Osteoblast (primary cell): ENCODE measurements at regions not wholly inside any gene's neighbourhood (a gene's known extent, or its start where the extent isn't known, plus 50 kb on each side); places are given as distances from the start of the nearest gene placed in this dataset.

Experiments used
- DNase-seq: peaks from one replicate; pipeline ENCODE4 v3.0.0; 2011; ENCODE audit warnings: low spot score, mixed read lengths; ENCODE audit not compliant: insufficient read length; ENCODE audit errors: missing footprints
- H2AFZ ChIP-seq: 2 replicates; pipeline ENCODE4 v1.6.0; 2011; ENCODE audit warnings: mild to moderate bottlenecking, low read length
- H3K27ac ChIP-seq: 2 replicates; pipeline ENCODE4 v1.5.1; 2011; ENCODE audit warnings: mild to moderate bottlenecking, low read depth, low read length, moderate library complexity
- H3K27me3 ChIP-seq: 2 replicates; pipeline ENCODE4 v1.6.0; 2012; ENCODE audit warnings: mild to moderate bottlenecking, control low read depth, inconsistent platforms, low read length, moderate library complexity; ENCODE audit not compliant: insufficient read depth
- H3K36me3 ChIP-seq: 2 replicates; pipeline ENCODE4 v1.5.1; 2011; ENCODE audit warnings: mild to moderate bottlenecking, low read length, control low read depth, moderate library complexity; ENCODE audit not compliant: insufficient read depth
- H3K4me1 ChIP-seq: 2 replicates; pipeline ENCODE4 v1.5.1; 2011; ENCODE audit warnings: mild to moderate bottlenecking, low read length, control low read depth, moderate library complexity; ENCODE audit not compliant: insufficient read depth
- H3K4me2 ChIP-seq: 2 replicates; pipeline ENCODE4 v1.6.0; 2011; ENCODE audit warnings: mild to moderate bottlenecking, low read length; ENCODE audit not compliant: insufficient read depth
- H3K4me3 ChIP-seq: fragments of 200-600 bp; sonication (generic); 3 replicates; pipeline ENCODE4 v1.5.1; 2012; ENCODE audit warnings: mild to moderate bottlenecking, low read length, inconsistent platforms; ENCODE audit not compliant: insufficient read depth
- H3K79me2 ChIP-seq: 2 replicates; pipeline ENCODE4 v1.6.0; 2012; ENCODE audit warnings: mild to moderate bottlenecking, low read length, control low read depth, inconsistent platforms; ENCODE audit not compliant: insufficient read depth
- H3K9me3 ChIP-seq: 2 replicates; pipeline ENCODE4 v1.5.1; 2011; ENCODE audit warnings: low read depth, low read length, control low read depth
- H4K20me1 ChIP-seq: 2 replicates; pipeline ENCODE4 v1.6.0; 2012; ENCODE audit warnings: mild to moderate bottlenecking, low read length, control low read depth; ENCODE audit not compliant: insufficient read depth
- CTCF ChIP-seq: IDR thresholded peaks from 2 replicates; pipeline ENCODE4 v1.5.1; 2011; ENCODE audit warnings: mild to moderate bottlenecking, low read depth, low read length, moderate library complexity; ENCODE audit errors: extremely low read depth

- Histone ChIP-seq H3K4me2 (no peak overlapping the region), H3K27me3 (no peaks in the 10 kb centered on the region), H3K9me3 (peaks cover 3% of the 10 kb centered on the region)
Measured at GRCh38 chr2:82128051-82128450, 1823.5 kb upstream of the LRRTM1 start.

GRCh38 chr2:82124629-82125028, 1820.1 kb upstream of the LRRTM1 start:
- Histone ChIP-seq H3K4me1 (no peaks in the 10 kb centered on the region), H3K4me2 (no peak overlapping the region), H4K20me1 (no peaks in the 10 kb centered on the region), H3K79me2 (no peaks in the 10 kb centered on the region), H3K36me3 (no peaks in the 10 kb centered on the region), H3K9me3 (peaks cover 3% of the 10 kb centered on the region), H3K4me3 (no peak overlapping the region), H2AFZ (no peak overlapping the region), H3K27me3 (no peaks in the 10 kb centered on the region), H3K27ac (no peak overlapping the region)
- no peak for TF ChIP-seq CTCF
- DNase-seq = no peak

More at GRCh38 chr2:82128051-82128450, 1823.5 kb upstream of the LRRTM1 start:
- no peak overlapping the region for H2AFZ ChIP-seq
- no peaks in the 10 kb centered on the region for H3K4me1 ChIP-seq
- no peaks in the 10 kb centered on the region for H4K20me1 ChIP-seq
- DNase-seq = no peak
- no peaks in the 10 kb centered on the region for H3K36me3 ChIP-seq
- no peak for TF ChIP-seq CTCF
- no peak overlapping the region for H3K27ac ChIP-seq
- H3K4me3 ChIP-seq = no peak overlapping the region
- no peaks in the 10 kb centered on the region for H3K79me2 ChIP-seq

GRCh38 chr2:82120654-82121053, 1816.1 kb upstream of the LRRTM1 start:
- H3K27me3 ChIP-seq = no peaks in the 10 kb centered on the region
- H3K27ac ChIP-seq = no peak overlapping the region
- no peak overlapping the region for H2AFZ ChIP-seq
- no peaks in the 10 kb centered on the region for H3K4me1 ChIP-seq
- H4K20me1 ChIP-seq = no peaks in the 10 kb centered on the region
- H3K4me3 ChIP-seq = no peak overlapping the region
- no peaks in the 10 kb centered on the region for H3K79me2 ChIP-seq
- DNase-seq = no peak
- no peak for TF ChIP-seq CTCF
- no peaks in the 10 kb centered on the region for H3K9me3 ChIP-seq
- H3K36me3 ChIP-seq = no peaks in the 10 kb centered on the region
- H3K4me2 ChIP-seq = no peak overlapping the region

- H2AFZ ChIP-seq = no peak overlapping the region
- TF ChIP-seq CTCF = no peak
- no peak overlapping the region for H3K4me3 ChIP-seq
- no peaks in the 10 kb centered on the region for H3K27me3 ChIP-seq
- no peak overlapping the region for H3K4me2 ChIP-seq
- DNase-seq = no peak
- no peak overlapping the region for H3K27ac ChIP-seq
- no peaks in the 10 kb centered on the region for H4K20me1 ChIP-seq
- H3K36me3 ChIP-seq = no peaks in the 10 kb centered on the region
- H3K4me1 ChIP-seq = no peaks in the 10 kb centered on the region
- no peaks in the 10 kb centered on the region for H3K79me2 ChIP-seq
- no peaks in the 10 kb centered on the region for H3K9me3 ChIP-seq
Measured at GRCh38 chr2:82120115-82120514, 1815.6 kb upstream of the LRRTM1 start.
